ENCODE measurements at regions not wholly inside any gene's neighbourhood (a gene's known extent, or its start where the extent isn't known, plus 50 kb on each side); places are given as distances from the start of the nearest gene placed in this dataset.
"Not testable (repeated sequence)": the region's sequence is repeated elsewhere in the genome, so short reads cannot be mapped to it uniquely, and the experiment has no call there.

- DNase-seq = no peak
Measured at GRCh38 chr2:116141891-116142474, 1672.5 kb upstream of the DDX18 start.

- DNase-seq = no peak
Measured at GRCh38 chr2:116142644-116143227, 1671.8 kb upstream of the DDX18 start.

GRCh38 chr2:116145031-116145430 is 1669.5 kb upstream of the DDX18 start:
- DNase-seq = no peak

- DNase-seq = no peak
Measured at GRCh38 chr2:116148361-116148760, 1666.1 kb upstream of the DDX18 start.

- no peak for DNase-seq
Measured at GRCh38 chr2:116153729-116154128, 1660.8 kb upstream of the DDX18 start.

- DNase-seq = no peak
Measured at GRCh38 chr2:116160657-116161056, 1653.8 kb upstream of the DDX18 start.

- DNase-seq = no peak
Measured at GRCh38 chr2:116162395-116162794, 1652.1 kb upstream of the DDX18 start.

- DNase-seq = no peak
Measured at GRCh38 chr2:116167107-116167506, 1647.4 kb upstream of the DDX18 start.

GRCh38 chr2:116180072-116180471 is 1634.4 kb upstream of the DDX18 start:
- no peak for DNase-seq

GRCh38 chr2:116190684-116191083 is 1623.8 kb upstream of the DDX18 start:
- not testable (repeated sequence) for DNase-seq

GRCh38 chr2:116200086-116200485 is 1614.4 kb upstream of the DDX18 start:
- DNase-seq = no peak

GRCh38 chr2:116211719-116212118 is 1602.8 kb upstream of the DDX18 start:
- no peak for DNase-seq

- DNase-seq = no peak
Measured at GRCh38 chr2:116222793-116223192, 1591.7 kb upstream of the DDX18 start.

- DNase-seq = no peak
Measured at GRCh38 chr2:116223912-116224311, 1590.6 kb upstream of the DDX18 start.

- DNase-seq = no peak
Measured at GRCh38 chr2:116224610-116225009, 1589.9 kb upstream of the DDX18 start.

- DNase-seq = no peak
Measured at GRCh38 chr2:116238511-116238910, 1576.0 kb upstream of the DDX18 start.

GRCh38 chr2:116250376-116250775 is 1564.1 kb upstream of the DDX18 start:
- no peak for DNase-seq

GRCh38 chr2:116264872-116265271 is 1549.6 kb upstream of the DDX18 start:
- DNase-seq = no peak

GRCh38 chr2:116269040-116269439 is 1545.5 kb upstream of the DDX18 start:
- no peak for DNase-seq

- DNase-seq = no peak
Measured at GRCh38 chr2:116304328-116304727, 1510.2 kb upstream of the DDX18 start.

GRCh38 chr2:116317111-116317510 is 1497.4 kb upstream of the DDX18 start:
- no peak for DNase-seq

GRCh38 chr2:116318551-116318950 is 1495.9 kb upstream of the DDX18 start:
- not testable (repeated sequence) for DNase-seq

- DNase-seq = no peak
Measured at GRCh38 chr2:116319001-116319400, 1495.5 kb upstream of the DDX18 start.

GRCh38 chr2:116319935-116320334 is 1494.6 kb upstream of the DDX18 start:
- DNase-seq = no peak

- DNase-seq = no peak
Measured at GRCh38 chr2:116329280-116329679, 1485.2 kb upstream of the DDX18 start.
